Keratinocyte (primary cell): ENCODE measurements at regions not wholly inside any gene's neighbourhood (a gene's known extent, or its start where the extent isn't known, plus 50 kb on each side); places are given as distances from the start of the nearest gene placed in this dataset.

Source experiments
- CTCF ChIP-seq, 3 experiments: IDR thresholded peaks in 1 of 3; conservative IDR thresholded peaks in 1 of 3; optimal IDR thresholded peaks in 1 of 3; 2 replicates in 2 of 3; 3 replicates in 1 of 3; pipeline versions ENCODE3 to v1.5.1; 2011; ENCODE audit warnings: low read length in 3 of 3, mild to moderate bottlenecking in 3 of 3, moderate library complexity in 2 of 3, control low read depth in 1 of 3, inconsistent platforms in 1 of 3; ENCODE audit not compliant: insufficient read depth in 2 of 3; ENCODE audit errors: extremely low read depth in 1 of 3
- EZH2 ChIP-seq: IDR thresholded peaks from one replicate; pipeline ENCODE4 v1.6.1; 2012; ENCODE audit warnings: inconsistent platforms, mild to moderate bottlenecking, low read length, moderate library complexity

GRCh38 chr22:23431337-23432072 is 148.6 kb downstream of the IGLL1 start:
- TF ChIP-seq EZH2, result no peak
- TF ChIP-seq CTCF (optimal IDR thresholded peaks at IDR 0.05 in 1 of 3, IDR thresholded peaks at IDR 0.05 in 1 of 3, conservative IDR thresholded peaks at IDR 0.05 in 1 of 3; ENCODE audit: extremely low read depth in 1 of 3, insufficient read depth in 2 of 3, low read length in 3 of 3), result no peak
